ENCODE measurements at regions not wholly inside any gene's neighbourhood (a gene's known extent, or its start where the extent isn't known, plus 50 kb on each side); places are given as distances from the start of the nearest gene placed in this dataset.

DNA sequence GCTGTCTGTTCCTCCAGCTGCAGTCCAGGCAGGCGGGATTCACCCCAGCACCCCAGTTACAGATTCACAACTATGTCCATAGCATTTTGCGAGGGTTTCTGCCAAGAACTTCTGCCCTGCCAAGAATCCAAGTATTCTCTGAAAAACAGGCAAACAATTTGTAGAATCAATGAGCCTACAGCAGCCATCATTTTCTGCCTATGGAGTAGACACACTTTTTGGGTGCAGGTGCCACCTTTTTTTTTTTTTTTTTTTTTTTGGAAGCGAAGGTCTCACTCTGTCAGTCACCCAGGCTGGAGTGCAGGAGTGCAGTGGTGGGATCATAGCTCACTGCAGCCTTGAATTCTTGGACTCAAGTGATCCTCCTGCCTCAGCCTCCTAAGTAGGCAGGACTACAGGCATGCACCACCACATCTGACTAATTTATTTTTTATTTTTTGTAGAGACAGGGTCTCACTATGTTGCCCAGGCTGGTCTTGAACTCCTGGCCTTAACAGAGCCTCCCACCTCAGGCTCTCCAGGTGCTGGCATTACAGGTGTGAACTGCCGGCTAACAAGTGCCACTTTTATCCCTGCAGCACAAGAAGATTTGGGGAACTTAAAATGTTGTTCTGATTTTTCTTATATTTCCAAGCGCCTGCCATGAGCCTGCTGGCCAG lies 195.1 kb downstream of the SNX19 start:
- intact Hi-C loops (cut with DNase I): no loop called here
- WGBS, 2 donors: 70 to 80% methylated on average over 4 of the region's 5 CpGs
- TF ChIP-seq, protein P1, sequence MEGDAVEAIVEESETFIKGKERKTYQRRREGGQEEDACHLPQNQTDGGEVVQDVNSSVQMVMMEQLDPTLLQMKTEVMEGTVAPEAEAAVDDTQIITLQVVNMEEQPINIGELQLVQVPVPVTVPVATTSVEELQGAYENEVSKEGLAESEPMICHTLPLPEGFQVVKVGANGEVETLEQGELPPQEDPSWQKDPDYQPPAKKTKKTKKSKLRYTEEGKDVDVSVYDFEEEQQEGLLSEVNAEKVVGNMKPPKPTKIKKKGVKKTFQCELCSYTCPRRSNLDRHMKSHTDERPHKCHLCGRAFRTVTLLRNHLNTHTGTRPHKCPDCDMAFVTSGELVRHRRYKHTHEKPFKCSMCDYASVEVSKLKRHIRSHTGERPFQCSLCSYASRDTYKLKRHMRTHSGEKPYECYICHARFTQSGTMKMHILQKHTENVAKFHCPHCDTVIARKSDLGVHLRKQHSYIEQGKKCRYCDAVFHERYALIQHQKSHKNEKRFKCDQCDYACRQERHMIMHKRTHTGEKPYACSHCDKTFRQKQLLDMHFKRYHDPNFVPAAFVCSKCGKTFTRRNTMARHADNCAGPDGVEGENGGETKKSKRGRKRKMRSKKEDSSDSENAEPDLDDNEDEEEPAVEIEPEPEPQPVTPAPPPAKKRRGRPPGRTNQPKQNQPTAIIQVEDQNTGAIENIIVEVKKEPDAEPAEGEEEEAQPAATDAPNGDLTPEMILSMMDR (IDR thresholded peaks at IDR 0.05): no peak
- DNase-seq (no peak), ATAC-seq (no peak), FAIRE-seq (no peak)
- no peaks in the 10 kb centered on the region for H3K27me3 ChIP-seq
- no peaks in the 10 kb centered on the region for H3K36me3 ChIP-seq
- no peak overlapping the region for H3K4me3 ChIP-seq
- no peak overlapping the region for H3K27ac ChIP-seq
- no peaks in the 10 kb centered on the region for H3K9me3 ChIP-seq
- H3K4me1 ChIP-seq: no peaks in the 10 kb centered on the region

GRCh38 chr11:130721736-130722135 lies 194.5 kb downstream of the SNX19 start:
- FAIRE-seq: no peak
- 73 to 85% methylated on average over 6 of the region's 6 CpGs for WGBS, 2 donors
- no peak for ATAC-seq

GRCh38 chr11:130722401-130722800 lies 193.9 kb downstream of the SNX19 start:
- Histone ChIP-seq H3K27me3 (no peaks in the 10 kb centered on the region), H3K27ac (no peak overlapping the region), H3K9me3 (no peaks in the 10 kb centered on the region), H3K4me1 (no peaks in the 10 kb centered on the region), H3K36me3 (no peaks in the 10 kb centered on the region), H3K4me3 (no peak overlapping the region)
- no peak for DNase-seq
- WGBS, 2 donors: 72 to 80% methylated on average over 4 of the region's 4 CpGs
- no peak for FAIRE-seq
- ATAC-seq: no peak
- intact Hi-C loops (cut with DNase I): no loop called here
- TF ChIP-seq, protein P1 (IDR thresholded peaks at IDR 0.05): no peak

More at GRCh38 chr11:130721736-130722135, 194.5 kb downstream of the SNX19 start:
- no peaks in the 10 kb centered on the region for H3K36me3 ChIP-seq
- no peak overlapping the region for H3K27ac ChIP-seq
- H3K4me1 ChIP-seq: no peaks in the 10 kb centered on the region
- H3K27me3 ChIP-seq: no peaks in the 10 kb centered on the region
- H3K4me3 ChIP-seq: no peak overlapping the region
- no peaks in the 10 kb centered on the region for H3K9me3 ChIP-seq
- DNase-seq: no peak
- TF ChIP-seq, protein P1 (IDR thresholded peaks at IDR 0.05): no peak
- intact Hi-C loops (cut with DNase I): no loop called here

DNA sequence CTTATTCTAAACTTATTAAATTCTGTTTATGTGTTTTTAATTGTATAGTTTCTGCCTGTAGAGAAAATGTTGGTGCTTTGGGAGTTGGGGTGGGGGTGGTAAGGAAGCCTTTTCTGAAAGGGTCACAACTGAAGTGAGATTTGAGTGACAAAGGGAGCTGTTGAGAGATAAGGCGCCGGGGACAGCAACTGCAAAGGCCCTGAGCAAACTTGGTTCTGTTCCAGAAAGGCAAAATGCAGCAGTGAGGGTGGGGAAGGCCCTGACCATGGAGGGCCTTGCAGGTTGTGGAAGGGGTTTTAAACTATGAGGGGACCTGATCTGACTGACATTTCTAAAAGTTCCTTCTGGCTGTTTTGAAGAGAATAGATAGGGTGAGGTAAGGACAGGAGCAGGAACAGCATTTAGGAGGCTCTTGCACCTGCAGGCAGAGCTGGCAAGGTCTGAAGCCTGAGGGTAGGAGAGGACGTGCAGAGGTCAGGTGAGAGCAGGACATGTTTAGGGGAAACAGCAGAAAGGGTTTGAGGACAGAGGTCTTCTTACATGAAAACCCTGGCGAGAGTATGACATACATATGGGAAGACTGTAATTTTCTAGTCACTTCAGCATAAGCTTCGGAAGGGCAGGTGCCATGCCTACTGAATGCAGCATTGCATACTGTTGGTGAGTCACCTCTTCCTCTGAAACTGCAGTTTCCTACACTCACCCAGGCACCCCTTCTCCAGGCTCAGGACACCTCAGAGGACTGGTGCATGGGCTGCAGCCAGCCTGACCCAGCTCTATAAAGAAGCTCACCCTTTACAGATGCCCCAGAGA lies 190.7 kb downstream of the SNX19 start:
- TF ChIP-seq, protein P1 (IDR thresholded peaks at IDR 0.05): no peak
- Histone ChIP-seq H3K9me3 (no peaks in the 10 kb centered on the region), H3K4me1 (no peaks in the 10 kb centered on the region), H3K27ac (no peak overlapping the region), H3K36me3 (no peaks in the 10 kb centered on the region), H3K27me3 (no peaks in the 10 kb centered on the region), H3K4me3 (no peak overlapping the region)
- WGBS, 2 donors: 49 to 58% methylated on average over 5 of the region's 5 CpGs
- FAIRE-seq: no peak
- no peak for DNase-seq
- no peak for ATAC-seq
- intact Hi-C loops (cut with DNase I): no loop called here
